Stimulated activated CD8-positive, alpha-beta memory T cell treated with anti-CD3 and anti-CD28 coated beads, Interleukin-2, amount 100 ng/mL, for 48 hours (primary cell): ENCODE measurements at regions not wholly inside any gene's neighbourhood (a gene's known extent, or its start where the extent isn't known, plus 50 kb on each side); places are given as distances from the start of the nearest gene placed in this dataset.

Source experiments
- DNase-seq, 2 donors: peaks; one replicate each; pipeline ENCODE4 v3.0.0-alpha.2; 2020; ENCODE audit warnings: low read depth in 2 of 2

DNA sequence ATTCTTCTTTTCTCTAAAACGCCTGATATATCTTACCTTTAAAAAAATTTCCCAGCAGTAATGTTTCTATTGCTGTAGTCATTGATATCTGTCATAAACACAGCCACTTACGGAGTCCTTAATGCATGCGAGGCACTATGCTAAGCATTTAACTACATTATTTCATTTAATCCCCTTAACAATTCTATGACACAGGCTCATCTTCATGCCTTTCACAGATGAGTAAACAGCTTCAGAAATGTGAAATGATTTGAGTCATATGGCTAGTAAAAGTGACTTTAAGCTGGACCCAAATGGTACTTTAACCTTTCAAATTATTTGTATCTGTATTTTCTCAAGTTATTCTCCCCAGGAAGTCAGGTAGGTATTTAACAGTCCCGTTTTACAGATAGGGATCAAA lies 125.1 kb upstream of the FGGY start:
- DNase-seq = no peak

DNA sequence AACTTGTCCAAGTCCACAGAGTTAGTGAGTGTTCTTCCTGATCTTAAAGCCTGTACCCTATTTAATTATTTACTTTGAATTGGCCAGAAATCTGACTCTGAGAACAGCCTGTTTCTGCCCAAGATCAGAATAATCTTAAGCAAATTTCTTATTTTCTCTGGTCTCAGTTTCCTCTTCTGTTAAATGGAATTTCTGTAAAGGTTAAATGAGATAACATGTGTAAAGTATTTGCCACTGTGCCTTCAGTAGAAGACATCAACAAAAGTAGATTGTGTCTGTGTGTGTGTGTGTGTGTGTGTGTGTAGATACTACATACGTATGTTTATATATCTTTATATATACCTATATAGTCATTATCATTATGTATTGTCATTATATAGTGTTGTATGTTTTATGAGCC lies 124.2 kb upstream of the FGGY start:
- no peak for DNase-seq

DNA sequence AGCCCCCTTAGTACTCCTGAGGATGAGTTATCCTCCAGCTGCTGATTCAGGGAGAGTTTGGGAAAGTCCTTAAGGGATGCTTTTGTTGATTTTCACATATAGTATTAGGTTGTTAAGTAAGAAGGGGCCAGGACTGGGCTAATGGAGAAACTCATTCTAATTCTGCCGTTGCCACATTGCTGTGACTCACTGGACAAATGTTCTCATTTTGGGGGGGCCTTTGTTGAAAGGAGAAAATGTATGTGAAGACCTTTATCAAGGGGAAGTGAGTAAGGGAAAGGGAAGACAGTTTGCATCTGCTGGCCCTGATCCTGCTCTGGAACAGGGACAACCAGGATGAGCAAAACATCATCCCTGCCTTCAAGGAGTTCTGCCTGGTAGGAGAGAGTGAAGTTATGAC lies 123.2 kb upstream of the FGGY start:
- DNase-seq = no peak

DNA sequence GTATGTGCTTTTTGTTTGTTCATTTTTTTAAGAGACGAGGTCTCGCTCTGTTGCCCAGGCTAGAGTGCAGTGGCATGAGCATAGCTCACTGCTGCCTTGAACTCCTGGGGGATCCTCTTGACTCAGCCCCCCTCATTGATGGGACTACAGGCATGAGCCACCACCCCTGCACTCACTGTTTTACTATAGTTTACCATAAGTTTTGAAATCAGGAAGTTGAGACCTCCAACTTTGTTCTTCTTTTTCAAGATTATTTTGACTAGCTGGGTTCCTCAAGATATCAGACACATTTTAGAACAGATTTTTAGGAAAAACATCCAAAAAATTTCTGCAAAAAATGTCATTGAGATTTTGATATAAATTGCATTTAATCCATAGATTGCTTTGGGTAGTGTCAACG lies 120.4 kb upstream of the FGGY start:
- no peak for DNase-seq

DNA sequence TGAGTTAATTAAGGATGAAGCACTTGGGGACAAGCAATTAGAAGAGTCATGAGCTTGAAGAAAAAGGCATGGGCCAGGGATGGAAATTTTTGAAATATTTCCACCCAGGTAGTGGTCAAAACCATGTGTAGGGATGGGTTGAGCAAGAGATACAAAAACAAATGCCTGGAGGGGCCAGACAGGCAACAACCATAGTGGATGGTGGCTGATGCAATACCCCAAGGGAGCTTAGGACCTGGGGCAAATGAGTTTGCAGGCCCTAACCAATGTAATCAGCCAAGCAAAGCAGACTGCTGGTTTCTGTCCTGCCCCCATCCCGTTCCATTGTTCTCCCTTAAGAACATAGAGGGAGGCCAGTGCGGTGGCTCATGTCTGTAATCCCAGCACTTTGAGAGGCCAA lies 119.1 kb upstream of the FGGY start:
- no peak for DNase-seq

DNA sequence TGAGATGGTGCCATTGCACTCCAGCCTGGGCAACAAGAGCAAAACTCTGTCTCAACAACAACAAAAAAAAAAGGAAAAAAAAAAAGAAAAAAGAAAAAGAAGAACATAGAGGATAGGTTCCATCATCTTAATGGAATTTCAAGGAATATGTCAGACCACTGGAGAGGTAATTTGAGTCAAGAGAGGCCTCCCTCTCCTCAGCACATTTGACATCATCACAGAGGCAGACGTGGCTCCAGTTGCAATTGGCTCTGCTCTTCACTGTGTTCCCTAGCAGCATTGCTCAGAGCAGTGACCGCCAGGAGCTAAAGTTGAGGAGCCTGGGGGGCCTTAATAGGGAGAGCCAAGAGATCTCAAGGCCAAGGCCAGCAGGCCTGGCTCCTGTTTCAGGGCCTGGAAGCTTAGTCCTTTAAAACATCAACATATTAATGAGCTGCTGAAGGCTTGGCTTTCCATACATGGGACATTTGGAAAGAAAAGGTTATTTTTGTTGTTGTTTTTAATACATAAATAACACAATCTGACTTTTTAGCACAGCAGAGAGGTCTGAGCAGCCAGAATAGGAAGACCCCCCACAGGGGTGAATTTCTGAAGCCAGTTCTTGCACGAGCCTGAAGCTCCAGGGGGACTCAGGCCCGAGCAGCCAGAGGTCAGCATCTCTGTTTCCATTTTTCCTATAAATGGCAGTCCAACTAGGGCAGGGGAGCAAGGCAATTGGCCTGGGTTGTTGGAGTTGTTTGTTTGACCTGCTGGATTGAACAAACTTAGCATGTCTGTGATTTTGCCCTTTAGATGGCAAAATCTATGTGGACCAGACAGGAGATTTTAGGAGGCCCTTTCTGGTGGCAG lies 118.3 kb upstream of the FGGY start:
- DNase-seq = no peak

DNA sequence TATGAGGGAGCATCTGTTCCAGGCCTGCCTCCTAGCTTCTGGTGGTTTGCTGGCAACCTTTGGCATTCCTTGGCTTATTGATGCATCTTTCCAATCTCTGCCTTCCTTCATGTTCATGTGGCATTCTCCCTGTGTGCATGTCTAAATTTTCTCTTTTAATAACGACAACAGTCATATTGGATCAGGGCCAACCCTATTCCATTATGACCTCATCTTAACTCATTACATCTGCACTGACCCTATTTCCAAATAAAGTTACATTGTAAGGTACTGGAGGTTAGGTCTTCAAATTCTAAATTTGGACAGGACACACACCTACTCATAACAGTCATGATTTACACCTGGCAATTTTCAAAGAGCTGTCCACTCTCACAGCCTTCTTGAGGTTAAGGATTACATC lies 117.2 kb upstream of the FGGY start:
- no peak for DNase-seq

DNA sequence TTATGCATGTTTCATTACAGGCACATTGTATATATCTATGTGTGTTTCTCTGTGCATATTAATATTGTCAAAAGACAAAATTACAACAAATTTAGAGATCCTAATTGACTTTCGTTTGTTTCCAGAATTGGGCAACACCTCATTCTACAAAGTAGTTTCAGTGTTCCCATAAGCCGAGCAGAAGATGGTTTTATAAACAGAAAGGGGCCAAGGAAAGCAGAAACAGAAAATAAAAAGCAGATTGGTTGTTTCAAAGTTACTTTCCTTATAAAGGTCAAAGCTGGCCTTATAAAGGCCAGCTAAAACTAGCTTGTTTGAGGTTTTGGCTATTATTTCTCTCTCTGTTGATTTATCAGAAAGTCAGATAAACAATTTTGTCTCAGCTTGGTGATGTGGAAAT lies 116.2 kb upstream of the FGGY start:
- DNase-seq = no peak

DNA sequence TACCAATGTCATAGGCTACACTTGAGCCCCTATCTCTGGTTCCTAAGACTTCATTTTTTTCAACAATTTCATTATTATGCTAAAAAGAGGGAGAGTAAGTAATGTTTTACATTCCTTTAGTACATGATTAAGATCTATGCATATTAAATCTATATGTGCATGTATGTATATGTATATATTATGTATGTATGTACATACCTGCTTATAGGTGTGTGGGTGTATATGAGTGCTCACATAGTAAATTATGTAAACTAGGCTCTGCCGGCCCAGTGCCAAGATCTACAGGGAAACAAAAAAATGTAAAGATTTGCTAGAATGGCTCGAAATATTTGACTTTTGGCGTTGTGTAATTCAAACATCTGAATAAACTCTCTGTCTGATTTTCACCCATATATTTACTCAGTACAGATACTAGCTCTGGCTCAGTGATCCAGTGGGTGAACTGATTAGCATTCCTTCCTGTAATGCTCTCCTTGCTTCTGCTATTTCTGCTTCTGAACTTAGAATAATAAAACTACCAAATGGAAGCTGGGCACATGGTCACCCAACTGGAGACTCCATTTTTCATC lies 113.1 kb upstream of the FGGY start:
- DNase-seq = no peak

DNA sequence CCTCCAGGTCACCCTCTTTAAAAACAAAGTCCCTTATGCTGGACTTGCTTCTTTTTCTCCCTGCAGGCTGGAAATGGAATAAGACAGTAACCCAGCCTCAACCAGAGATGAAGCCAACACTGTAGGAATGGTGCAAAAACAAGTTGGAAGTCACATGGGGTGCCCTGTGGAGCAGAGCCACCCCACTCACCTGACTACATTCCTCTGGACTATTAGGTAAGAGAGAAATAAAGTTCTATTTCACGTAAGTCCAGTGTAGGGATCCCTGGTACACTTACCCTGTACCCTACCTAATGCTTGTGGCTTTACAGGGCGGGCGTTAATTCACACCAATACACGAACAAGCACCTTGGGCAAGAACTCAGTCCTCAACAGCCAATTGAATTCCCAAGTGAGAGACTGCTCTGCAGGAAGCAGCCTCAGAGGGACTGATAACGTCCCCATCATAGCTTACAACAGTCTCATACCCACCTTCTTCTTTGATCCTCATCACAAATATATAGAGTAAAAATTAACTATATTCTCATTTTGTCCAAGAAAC lies 112.5 kb upstream of the FGGY start:
- DNase-seq = no peak

DNA sequence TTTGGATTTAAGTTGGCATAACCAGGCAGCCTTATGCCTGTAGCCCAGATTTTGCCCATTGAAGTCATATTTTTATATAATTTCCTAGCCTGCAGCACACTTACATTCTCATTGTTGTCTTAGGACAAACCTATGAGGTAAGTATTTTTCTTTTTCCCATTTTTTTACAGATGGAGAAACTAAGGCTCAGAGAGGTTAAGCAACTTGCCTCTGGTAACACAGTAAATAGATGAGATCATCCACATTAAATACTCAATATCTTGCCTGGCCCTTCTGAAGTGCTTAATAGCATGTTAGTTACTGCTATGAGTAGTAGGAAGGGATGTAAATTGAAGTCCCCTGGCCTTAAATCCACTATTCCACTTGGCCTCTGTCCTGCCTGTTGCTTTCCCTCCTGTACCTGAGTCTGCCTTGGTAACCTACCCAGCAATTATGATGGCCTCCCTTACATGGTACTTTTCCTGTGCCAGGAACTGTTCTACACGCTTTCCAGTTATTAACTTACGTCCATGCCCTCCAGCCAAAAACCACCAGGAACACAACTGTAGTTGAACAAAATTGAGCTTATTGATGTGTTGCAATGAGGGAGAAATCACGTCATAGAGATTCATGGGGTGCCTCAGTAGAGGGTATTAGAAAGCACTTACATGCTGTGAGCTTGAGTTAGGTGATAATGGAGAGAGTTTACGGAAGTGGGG lies 111.6 kb upstream of the FGGY start:
- DNase-seq = no peak

DNA sequence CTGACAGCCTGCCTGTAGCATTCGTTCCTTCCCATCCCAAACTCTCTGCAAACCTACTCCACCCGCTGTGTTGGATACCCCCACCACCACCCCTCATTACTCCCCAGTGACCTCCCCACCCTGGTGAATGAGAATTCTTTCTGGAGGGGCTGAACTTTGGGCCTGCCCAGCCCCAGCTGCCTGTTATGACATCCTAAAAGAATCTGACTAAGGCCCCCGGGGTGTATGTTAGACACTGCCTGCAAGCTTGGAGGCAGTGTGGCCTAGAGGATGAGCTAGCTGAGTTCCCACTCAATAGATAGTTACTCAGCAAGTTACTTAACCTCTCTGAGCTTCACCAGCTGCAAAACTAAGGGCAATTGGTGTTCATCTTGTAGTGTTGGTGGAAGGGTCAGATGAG lies 110.2 kb upstream of the FGGY start:
- DNase-seq = no peak

DNA sequence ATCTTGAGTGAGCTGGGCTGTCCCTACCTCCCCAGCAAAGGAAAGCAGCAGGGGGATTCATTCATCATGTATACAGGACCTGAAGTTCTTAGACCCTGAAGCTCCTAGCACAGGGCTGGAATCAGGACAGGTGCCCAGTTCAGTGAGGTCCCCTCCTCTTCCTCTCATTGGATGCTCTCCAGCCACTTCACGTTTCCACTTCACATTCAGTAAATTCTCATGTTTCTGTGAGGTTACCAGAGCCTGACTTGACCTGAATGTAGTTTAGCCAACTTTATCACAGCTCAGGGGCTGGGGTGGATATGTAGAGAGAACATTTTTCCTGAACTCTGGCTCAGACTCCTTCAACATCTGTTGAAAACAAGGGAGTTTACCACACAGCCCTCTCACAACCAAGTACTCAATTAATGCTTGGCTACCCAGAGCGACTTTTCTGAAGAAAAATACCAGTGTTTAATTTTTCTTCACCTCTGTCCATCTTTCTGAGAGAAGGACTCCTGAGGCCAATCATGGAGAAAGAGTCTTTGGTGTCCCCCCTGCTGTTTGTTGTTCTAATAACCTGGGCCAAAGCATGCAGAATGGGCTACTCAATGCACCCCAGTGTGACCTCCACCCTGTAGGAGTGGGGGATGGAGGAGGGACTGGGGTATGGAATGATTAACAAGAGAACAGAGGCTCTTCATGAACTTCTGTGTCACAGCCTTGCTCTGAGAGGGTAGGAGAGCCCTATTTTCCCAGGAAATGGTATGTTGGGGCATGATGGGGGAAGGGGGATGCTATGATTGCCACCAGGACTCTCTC lies 108.3 kb upstream of the FGGY start:
- DNase-seq = no peak

DNA sequence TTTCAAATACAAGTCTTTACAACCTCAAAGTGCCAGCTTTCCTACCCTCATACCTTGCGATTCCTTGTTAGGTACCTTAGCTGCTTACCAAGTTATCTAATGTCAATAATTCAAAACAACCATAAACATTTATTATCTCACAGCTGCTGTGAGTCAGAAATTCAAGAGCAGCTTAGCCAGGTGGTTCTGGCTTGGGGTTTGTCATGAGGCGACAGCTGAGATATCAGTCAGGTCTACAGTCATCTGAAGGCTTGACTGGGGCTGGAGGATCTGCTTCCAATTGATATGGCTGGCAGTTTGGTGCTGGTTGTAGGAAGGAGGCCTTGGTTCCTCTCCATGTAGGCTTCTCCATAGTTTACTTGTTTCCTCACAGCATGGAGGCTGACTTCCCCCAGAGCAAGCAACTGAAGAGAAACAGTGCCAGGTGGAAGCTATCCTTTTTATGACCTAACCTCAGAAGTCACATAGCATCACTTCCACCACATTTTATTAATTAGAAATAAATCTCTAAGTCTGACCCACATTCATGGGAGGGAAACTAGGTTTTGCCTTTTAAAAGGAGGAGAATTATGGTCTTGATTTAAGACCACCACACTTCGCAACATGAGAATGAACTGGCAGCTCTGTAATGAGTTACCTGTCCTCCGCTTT lies 103.3 kb upstream of the FGGY start:
- no peak for DNase-seq

DNA sequence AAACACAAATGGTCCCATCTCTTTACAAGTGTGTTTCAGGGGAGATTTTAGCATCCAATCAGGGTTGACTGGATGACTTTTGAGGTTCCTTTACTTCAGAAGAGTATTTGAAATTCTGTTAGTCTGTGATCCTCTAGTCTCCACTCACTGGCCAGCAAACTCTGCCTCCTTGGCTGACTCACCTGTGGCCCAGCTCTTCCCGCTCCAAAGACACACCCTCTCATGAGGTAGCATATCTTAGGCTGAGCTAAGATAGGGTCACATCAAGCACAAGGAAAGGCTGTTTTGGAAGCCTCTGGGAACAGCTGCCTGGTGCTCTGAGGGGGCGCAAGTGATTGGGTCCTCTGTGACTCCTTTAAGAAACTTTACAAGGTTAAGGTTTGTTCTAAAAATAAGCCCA lies 102.3 kb upstream of the FGGY start:
- DNase-seq = no peak

DNA sequence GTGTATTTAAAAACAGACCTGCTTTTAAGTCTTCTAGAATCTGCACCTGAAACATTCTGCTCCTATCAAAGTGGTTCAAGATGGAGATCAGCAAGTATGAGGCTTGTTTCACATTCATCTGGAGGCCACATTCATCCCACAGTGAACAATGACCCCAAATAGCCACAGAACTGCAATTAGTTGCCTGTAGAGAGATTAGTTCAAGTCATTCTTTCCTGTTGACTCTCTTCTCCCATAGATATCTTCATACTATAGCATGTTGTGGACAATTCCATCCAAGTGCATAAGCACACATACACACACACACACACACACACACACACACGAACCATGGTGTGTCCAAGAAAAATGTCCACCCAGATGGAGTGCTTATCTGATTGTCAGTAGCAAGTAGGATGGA lies 101.7 kb upstream of the FGGY start:
- no peak for DNase-seq

DNA sequence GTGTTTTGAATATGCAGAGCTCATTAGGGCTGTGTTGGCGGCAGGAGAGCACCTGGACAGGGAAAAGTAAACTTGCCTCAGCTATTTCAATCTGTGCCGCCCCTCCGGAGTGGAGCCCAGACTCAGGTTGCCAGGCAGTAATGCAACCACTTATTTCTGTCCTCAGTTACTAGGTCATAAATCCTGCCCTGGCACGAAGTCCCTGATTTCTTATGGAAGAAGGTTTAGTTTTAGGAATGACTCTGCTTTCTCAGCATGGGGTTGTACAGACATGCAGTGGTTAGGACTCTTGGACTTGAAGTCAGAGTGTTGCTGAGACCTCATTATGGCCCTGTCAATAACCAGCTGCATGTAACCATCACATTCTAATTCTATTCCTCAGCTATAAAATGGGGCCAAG lies 98.3 kb upstream of the FGGY start:
- no peak for DNase-seq

DNA sequence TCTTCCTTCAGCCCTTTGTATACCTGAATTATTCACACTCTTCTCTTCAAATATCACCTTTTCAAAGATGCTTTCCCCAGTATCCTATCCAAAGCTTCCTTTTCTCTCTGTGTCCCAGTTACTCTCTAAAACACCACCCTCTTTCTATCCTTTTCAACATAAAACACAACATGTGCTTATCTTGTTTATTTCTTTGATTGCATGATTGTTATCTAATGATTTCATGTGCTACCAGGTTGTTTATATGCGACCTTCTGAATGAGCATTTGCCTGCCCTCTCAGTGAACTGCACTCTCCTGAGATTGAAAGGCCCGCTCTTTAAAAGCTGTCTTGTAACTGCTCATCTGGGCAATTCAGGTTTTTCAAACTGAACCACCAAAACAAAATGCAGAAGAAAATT lies 97.7 kb upstream of the FGGY start:
- no peak for DNase-seq

DNA sequence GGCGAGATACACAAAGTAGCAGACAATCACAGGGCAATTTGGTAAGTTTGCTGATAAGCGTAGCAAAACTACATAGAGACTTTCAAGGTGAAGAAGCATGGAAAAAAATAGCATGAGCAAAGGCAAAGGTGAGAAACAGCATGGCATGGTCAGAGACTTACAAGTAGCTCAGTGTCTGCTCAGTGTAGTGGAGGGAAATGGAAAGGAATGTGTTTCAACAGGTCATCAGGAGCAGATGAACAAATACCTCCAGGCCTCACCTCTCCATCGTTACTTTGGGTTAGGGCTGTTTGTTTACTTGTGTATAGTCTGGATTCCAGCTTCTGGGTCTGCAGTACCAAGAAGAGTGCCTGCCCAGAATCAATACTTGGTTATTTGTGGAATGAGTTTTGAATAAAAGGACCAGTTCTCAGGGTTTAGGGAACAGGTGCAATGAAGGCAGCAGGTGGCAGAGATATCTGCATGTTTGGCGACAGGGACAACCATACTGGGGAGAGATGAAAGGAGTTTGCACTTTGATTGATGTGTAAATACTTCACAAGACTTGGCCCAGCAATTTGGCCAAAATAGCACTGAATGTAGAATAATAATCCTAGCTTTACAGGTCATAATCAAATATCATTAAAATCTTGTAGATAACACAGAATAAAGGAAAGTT lies 97.0 kb upstream of the FGGY start:
- no peak for DNase-seq

DNA sequence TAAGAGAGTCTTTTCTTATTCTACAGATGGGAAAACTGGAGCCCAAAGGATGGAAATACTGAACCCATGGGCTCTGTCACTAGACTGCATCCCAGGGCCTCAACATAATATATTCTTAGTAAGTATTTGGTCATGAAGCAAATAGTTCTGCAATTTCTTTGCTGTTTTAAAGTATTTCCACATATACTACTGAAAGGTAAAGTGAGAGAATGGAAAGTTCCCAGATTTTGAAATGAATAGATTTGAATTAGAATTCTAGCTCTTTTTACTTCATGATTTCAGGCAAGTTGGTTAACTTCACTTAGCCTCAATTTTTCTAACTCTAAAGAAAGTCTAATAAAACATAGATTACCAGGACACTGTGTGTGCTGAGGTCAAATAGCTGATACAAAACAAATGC lies 95.6 kb upstream of the FGGY start:
- DNase-seq = no peak

DNA sequence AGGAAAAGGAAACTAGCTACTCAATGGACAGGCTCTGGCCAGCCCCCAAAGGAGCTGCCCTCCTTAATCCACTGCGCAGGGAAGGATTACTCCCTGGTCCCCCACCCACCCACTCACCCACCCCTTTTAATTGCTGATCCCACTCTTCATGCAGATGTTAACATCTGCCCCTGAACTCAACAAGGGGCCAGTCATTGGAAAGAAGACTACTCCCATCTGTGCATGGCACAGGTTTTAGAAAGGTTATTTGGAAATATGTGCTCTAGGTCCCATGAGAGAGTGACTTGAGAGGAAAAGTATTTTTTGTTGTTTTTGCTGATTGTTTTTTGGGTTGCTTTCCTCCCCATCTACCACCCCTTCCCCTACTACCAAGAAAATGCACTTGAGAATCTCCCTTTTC lies 94.4 kb upstream of the FGGY start:
- no peak for DNase-seq
